HCT116 (cell line): ENCODE measurements at regions not wholly inside any gene's neighbourhood (a gene's known extent, or its start where the extent isn't known, plus 50 kb on each side); places are given as distances from the start of the nearest gene placed in this dataset.
"Not testable (repeated sequence)": the region's sequence is repeated elsewhere in the genome, so short reads cannot be mapped to it uniquely, and the experiment has no call there.

ENCODE experiments used
- ATAC-seq: fragments of 200-7000 bp; cut with Tn5 transposase; 2 replicates; pipeline ENCODE4 v1.9.1; 2020; ENCODE audit warnings: mild to moderate bottlenecking, moderate library complexity
- BruUV-seq: library from RNA; stranded (reverse); fragments of 400-500 nt; replicated peaks from 2 replicates; lab custom pipeline; 2021; lab: Mats Ljungman, UMichigan
- CTCF ChIA-PET: fragments of 300-600 bp; sonication (Branson Sonifier 250); formaldehyde crosslinking; loops from one replicate; lab custom pipeline; 2021; ENCODE audit warnings: antibody characterized with exemption; lab: Charles Lee
- POLR2A ChIA-PET: fragments of 300-600, 350-600 bp; sonication (Branson Sonifier 250); formaldehyde crosslinking; loops from one replicate; lab custom pipeline; 2021; ENCODE audit warnings: antibody characterized with exemption; lab: Charles Lee
- RAD21 ChIA-PET, 2 experiments: fragments of 300-600 bp; sonication (Branson Sonifier 250); formaldehyde crosslinking; loops; one replicate each; lab custom pipeline; 2023; ENCODE audit warnings: low total read pairs in 2 of 2; ENCODE audit not compliant: uncharacterized antibody in 2 of 2, unreplicated experiment in 2 of 2, low non-redundant PET in 1 of 2; lab: Charles Lee
- DNase-seq: peaks from one replicate; pipeline ENCODE4 v3.0.0-alpha.2; 2010; ENCODE audit warnings: low read depth, low spot score
- H2AFZ ChIP-seq: fragments of 200-600 bp; shearing (Covaris generic), sonication (generic); 2 replicates; pipeline ENCODE4 v1.6.1; 2017; ENCODE audit warnings: low read depth, mixed run types, mixed read lengths, antibody characterized with exemption, low read length; ENCODE audit not compliant: poor library complexity, severe bottlenecking
- H3K27ac ChIP-seq: 2 replicates; pipeline ENCODE4 v1.5.1; 2012; ENCODE audit warnings: low read depth, low read length
- H3K27me3 ChIP-seq: fragments of 200-600 bp; sonication (generic); 2 replicates; pipeline ENCODE4 v1.6.1; 2016; ENCODE audit warnings: mixed run types, low read length, mixed read lengths; ENCODE audit not compliant: insufficient read depth
- H3K36me3 ChIP-seq, 2 experiments: fragments of 200-500 bp in 1 of 2; fragments of 200-600 bp in 1 of 2; sonication (Bioruptor generic) in 1 of 2; sonication (generic) in 1 of 2; 2 replicates each; pipeline versions ENCODE4 v1.5.1 to v1.6.1; 2014 to 2016; ENCODE audit warnings: low read length in 2 of 2, inconsistent platforms in 1 of 2, mixed read lengths in 1 of 2, mixed run types in 1 of 2; ENCODE audit not compliant: insufficient read depth in 2 of 2, control insufficient read depth in 1 of 2
- H3K4me1 ChIP-seq, 2 experiments: fragments of 200-600 bp in 1 of 2; sonication (generic) in 1 of 2; 2 replicates each; pipeline versions ENCODE4 v1.5.1 to v1.6.1; 2012 to 2017; ENCODE audit warnings: low read length in 2 of 2, inconsistent platforms in 1 of 2, mild to moderate bottlenecking in 1 of 2, mixed read lengths in 1 of 2, mixed run types in 1 of 2, moderate library complexity in 1 of 2; ENCODE audit not compliant: insufficient read depth in 2 of 2, control insufficient read depth in 1 of 2
- H3K4me2 ChIP-seq: fragments of 200-600 bp; sonication (generic); 2 replicates; pipeline ENCODE4 v1.6.1; 2017; ENCODE audit warnings: mixed run types, low read length, mixed read lengths
- H3K4me3 ChIP-seq, 2 experiments: fragments of 200-600 bp in 1 of 2; sonication (generic) in 1 of 2; replicated peaks in 1 of 2; 2 replicates each; pipeline ENCODE4 v1.5.1; 2011 to 2016; ENCODE audit warnings: low read length in 2 of 2, control low read depth in 1 of 2, low read depth in 1 of 2, mild to moderate bottlenecking in 1 of 2, mixed read lengths in 1 of 2, mixed run types in 1 of 2
- H3K79me2 ChIP-seq: fragments of 200-600 bp; sonication (generic); 2 replicates; pipeline ENCODE4 v1.6.1; 2017; ENCODE audit warnings: mild to moderate bottlenecking, mixed run types, low read length, moderate library complexity, mixed read lengths; ENCODE audit not compliant: insufficient read depth
- H3K9ac ChIP-seq: fragments of 200-600 bp; sonication (generic); 2 replicates; pipeline ENCODE4 v1.6.1; 2016; ENCODE audit warnings: low read length, mixed read lengths
- H3K9me2 ChIP-seq: fragments of 200-600 bp; sonication (generic), shearing (Covaris generic); 2 replicates; pipeline ENCODE4 v1.6.1; 2017; ENCODE audit warnings: mixed run types, mild to moderate bottlenecking, moderate library complexity; ENCODE audit not compliant: insufficient read depth
- H3K9me3 ChIP-seq, 2 experiments: fragments of 200-500 bp in 1 of 2; fragments of 200-600 bp in 1 of 2; sonication (Bioruptor generic) in 1 of 2; sonication (generic) in 1 of 2; 2 replicates each; pipeline ENCODE4 v1.6.1; 2014 to 2017; ENCODE audit warnings: low read length in 2 of 2, mixed read lengths in 2 of 2, inconsistent platforms in 1 of 2, low read depth in 1 of 2, mild to moderate bottlenecking in 1 of 2, mixed run types in 1 of 2, moderate library complexity in 1 of 2; ENCODE audit not compliant: control insufficient read depth in 1 of 2, insufficient read depth in 1 of 2
- H4K20me1 ChIP-seq: fragments of 200-600 bp; sonication (generic), shearing (Covaris generic); 2 replicates; pipeline ENCODE4 v1.6.1; 2017; ENCODE audit warnings: mixed run types, mild to moderate bottlenecking, moderate library complexity; ENCODE audit not compliant: insufficient read depth
- ATF3 ChIP-seq: IDR thresholded peaks from 2 replicates; pipeline ENCODE4 v1.6.1; 2012
- CEBPB ChIP-seq: IDR thresholded peaks from 2 replicates; pipeline ENCODE4 v1.6.1; 2012; ENCODE audit warnings: low read depth
- EZH2 ChIP-seq: fragments of 200-600 bp; sonication (generic); IDR thresholded peaks from 2 replicates; pipeline ENCODE4 v1.6.1; 2017; ENCODE audit warnings: antibody characterized with exemption, mixed run types
- EZH2phosphoT487 ChIP-seq: fragments of 200-600 bp; IDR thresholded peaks from 2 replicates; pipeline ENCODE4 v1.6.1; 2018; ENCODE audit warnings: antibody characterized with exemption, borderline replicate concordance
- FOSL1 ChIP-seq: IDR thresholded peaks from 2 replicates; pipeline ENCODE4 v1.6.1; 2012; ENCODE audit warnings: low read depth
- MAX ChIP-seq: IDR thresholded peaks from 2 replicates; pipeline ENCODE4 v1.6.1; 2012
- POLR2AphosphoS5 ChIP-seq: IDR thresholded peaks from 2 replicates; pipeline ENCODE4 v1.6.1; 2011; ENCODE audit warnings: mild to moderate bottlenecking, low read depth, low read length, moderate library complexity
- RAD21 ChIP-seq: IDR thresholded peaks from 2 replicates; pipeline ENCODE4 v1.6.1; 2012; ENCODE audit warnings: low read depth, mild to moderate bottlenecking
- SIN3A ChIP-seq: IDR thresholded peaks from 2 replicates; pipeline ENCODE4 v1.6.1; 2012; ENCODE audit warnings: low read depth
- SP1 ChIP-seq: IDR thresholded peaks from 2 replicates; pipeline ENCODE4 v1.6.1; 2012; ENCODE audit warnings: low read depth
- SRF ChIP-seq: IDR thresholded peaks from 2 replicates; pipeline ENCODE4 v1.6.1; 2012; ENCODE audit warnings: low read depth
- YY1 ChIP-seq: IDR thresholded peaks from 2 replicates; pipeline ENCODE4 v1.6.1; 2011; ENCODE audit warnings: low read length, low read depth, moderate library complexity, mild to moderate bottlenecking; ENCODE audit not compliant: insufficient replicate concordance; ENCODE audit errors: extremely low read depth
- ZFX ChIP-seq: fragments of 450-650 bp; IDR thresholded peaks from 2 replicates; pipeline ENCODE4 v1.6.1; 2017
- ZNF274 ChIP-seq: fragments of 200-500 bp; sonication (Bioruptor generic); IDR thresholded peaks from 2 replicates; pipeline ENCODE4 v1.6.1; 2014; ENCODE audit warnings: mild to moderate bottlenecking, low read depth, low read length, inconsistent platforms
- intact Hi-C: fragments of 100-400 bp; cut with micrococcal nuclease; formaldehyde crosslinking; loops from 2 replicates; pipeline ENCODE4 v1.10.0; 2022

GRCh38 chr19:34089566-34089965, 82.7 kb upstream of the LSM14A start:
- intact Hi-C loops = no loop called here

GRCh38 chr19:34094960-34095359, 77.3 kb upstream of the LSM14A start:
- intact Hi-C loops = loop anchor here (5.0 kb wide), 1 partner anchor 98 kb away; no protein-coding TSS in a partner anchor
- POLR2A ChIA-PET = interaction anchor here (0.9 kb wide), 1 partner anchor 317 kb away, joined by 3 read pairs; no protein-coding TSS in a partner anchor
- ATAC-seq = no peak

More at GRCh38 chr19:34089566-34089965, 82.7 kb upstream of the LSM14A start:
- Histone ChIP-seq H3K4me1 (no peaks in the 10 kb centered on the region), H3K36me3 (no peaks in the 10 kb centered on the region), H2AFZ (no peak overlapping the region), H3K27ac (no peak overlapping the region), H3K79me2 (no peaks in the 10 kb centered on the region), H3K9ac (no peak overlapping the region), H4K20me1 (no peaks in the 10 kb centered on the region), H3K27me3 (no peaks in the 10 kb centered on the region), H3K4me3 (no peak overlapping the region), H3K9me2 (no peaks in the 10 kb centered on the region), H3K4me2 (no peak overlapping the region), H3K9me3 (no peaks in the 10 kb centered on the region)
- RAD21 ChIA-PET = no interaction called here
- no peak for TF ChIP-seq SIN3A
- no peak for DNase-seq
- ATAC-seq = no peak
- CTCF ChIA-PET = interaction anchor here (1.5 kb wide), 1 partner anchor 311 kb away, joined by 3 read pairs; no protein-coding TSS in a partner anchor
- POLR2A ChIA-PET = no interaction called here
- BruUV-seq = no TSS peak

GRCh38 chr19:34095411-34095810, 76.9 kb upstream of the LSM14A start:
- not testable (repeated sequence) for H3K4me1 ChIP-seq, H3K36me3 ChIP-seq, H3K27ac ChIP-seq, BruUV-seq, H3K27me3 ChIP-seq, H4K20me1 ChIP-seq, H3K79me2 ChIP-seq, DNase-seq, H3K4me3 ChIP-seq, H3K9ac ChIP-seq, ATAC-seq, H3K9me2 ChIP-seq, H3K9me3 ChIP-seq, H3K4me2 ChIP-seq
- ChIA-PET RAD21 (interaction anchor here (1.5 to 2.2 kb wide), 4 partner anchors 53 to 317 kb away, joined by 5 to 31 read pairs (median 12); partner anchors contain the start of gene KCTD15 (in 1 of the 2)), CTCF (interaction anchor here (1.0 to 3.0 kb wide), 8 partner anchors 10 to 317 kb away, joined by 3 to 158 read pairs (median 13); partner anchors contain the start of gene KCTD15), POLR2A (interaction anchor here (0.9 kb wide), 1 partner anchor 318 kb away, joined by 3 read pairs; no protein-coding TSS in a partner anchor)
- intact Hi-C loops = loop anchor here (5.0 kb wide), 1 partner anchor 98 kb away; no protein-coding TSS in a partner anchor
- H2AFZ ChIP-seq = peak overlapping the region; percentile 79

More at GRCh38 chr19:34094960-34095359, 77.3 kb upstream of the LSM14A start:
- no peak for DNase-seq
- no peak for TF ChIP-seq ATF3
- no peak for TF ChIP-seq RAD21
- no peak for TF ChIP-seq CEBPB
- no peak for TF ChIP-seq YY1
- no peak for TF ChIP-seq SRF
- TF ChIP-seq EZH2 = no peak
- TF ChIP-seq MAX = no peak
- TF ChIP-seq ZFX = no peak
- no peak for TF ChIP-seq EZH2phosphoT487
- TF ChIP-seq ZNF274 = no peak
- no peak for TF ChIP-seq POLR2AphosphoS5
- TF ChIP-seq SP1 = no peak
- no peak for TF ChIP-seq FOSL1
- Histone ChIP-seq H3K4me3 (no peak overlapping the region), H3K36me3 (no peaks in the 10 kb centered on the region), H3K27me3 (no peaks in the 10 kb centered on the region), H4K20me1 (no peaks in the 10 kb centered on the region), H3K27ac (no peak overlapping the region), H3K79me2 (no peaks in the 10 kb centered on the region), H3K9ac (no peak overlapping the region), H3K4me2 (no peak overlapping the region), H2AFZ (no peak overlapping the region), H3K9me3 (no peaks in the 10 kb centered on the region), H3K9me2 (no peaks in the 10 kb centered on the region), H3K4me1 (0 out of 4 replicates have a peak, but pooled peaks cover 0 to 5% of the 10 kb centered on the region in 2 experiments)
- CTCF ChIA-PET = interaction anchor here (2.0 to 3.0 kb wide), 3 partner anchors 11 to 317 kb away, joined by 21 to 158 read pairs (median 49); no protein-coding TSS in a partner anchor
- RAD21 ChIA-PET = no interaction called here
- no TSS peak for BruUV-seq
